Esophagus (tissue), 2 donors: ENCODE measurements at regions not wholly inside any gene's neighbourhood (a gene's known extent, or its start where the extent isn't known, plus 50 kb on each side); places are given as distances from the start of the nearest gene placed in this dataset.
A peak's percentile ranks its signal among the peaks of the same experiment; 100 is the strongest.

Experiments used
- H3K27ac ChIP-seq, 2 donors: one replicate each; pipeline ENCODE4 v1.5.1; 2013; ENCODE audit warnings: low read depth in 2 of 2, mild to moderate bottlenecking in 2 of 2, inconsistent platforms in 1 of 2, low read length in 1 of 2, moderate library complexity in 1 of 2
- H3K27me3 ChIP-seq, 2 donors: one replicate each; pipeline ENCODE4 v1.6.1; 2013; ENCODE audit warnings: low read length in 2 of 2, control low read depth in 1 of 2, mild to moderate bottlenecking in 1 of 2; ENCODE audit not compliant: insufficient read depth in 2 of 2, control insufficient read depth in 1 of 2
- H3K36me3 ChIP-seq, 2 donors: one replicate each; pipeline ENCODE4 v1.6.1; 2013; ENCODE audit warnings: low read length in 1 of 2; ENCODE audit not compliant: control insufficient read depth in 2 of 2, insufficient read depth in 2 of 2
- H3K4me1 ChIP-seq, 2 donors: one replicate each; pipeline ENCODE4 v1.6.1; 2013; ENCODE audit warnings: low read length in 1 of 2; ENCODE audit not compliant: control insufficient read depth in 2 of 2, insufficient read depth in 2 of 2
- H3K4me3 ChIP-seq, 2 donors: one replicate each; pipeline ENCODE4 v1.5.1; 2013; ENCODE audit warnings: low read length in 2 of 2, mild to moderate bottlenecking in 2 of 2, low read depth in 1 of 2, moderate library complexity in 1 of 2
- H3K9me3 ChIP-seq, 2 donors: one replicate each; pipeline ENCODE4 v1.6.1; 2013; ENCODE audit warnings: mild to moderate bottlenecking in 2 of 2, low read depth in 1 of 2, low read length in 1 of 2, moderate library complexity in 1 of 2; ENCODE audit not compliant: control insufficient read depth in 2 of 2, insufficient read depth in 1 of 2
- WGBS, 2 donors: extraction: QIAGEN DNeasy Blood & Tissue Kit; methylation state at CpG; one replicate each; pipeline ENCODE4 v1.1.7; 2013; 5-methylcytosine and 5-hydroxymethylcytosine counted together
- donor health status: healthy with polysubstance abuse.
- donor health status: Bipolar disorder and iron deficiency.

GRCh38 chr16:79437764-79438751 is 162.5 kb downstream of the MAF start:
- Histone ChIP-seq H3K4me3 (peak overlapping the region in 1 of 2 donors; percentile 21), H3K4me1 (peaks cover 0 to 8% of the 10 kb centered on the region in 2 donors), H3K36me3 (no peaks in the 10 kb centered on the region), H3K27me3 (no peaks in the 10 kb centered on the region), H3K27ac (peak overlapping the region; percentile 16 to 27), H3K9me3 (no peaks in the 10 kb centered on the region)
- WGBS, 2 donors = 41% methylated on average over 31 of the region's 31 CpGs

GRCh38 chr16:79436885-79437284 is 163.7 kb downstream of the MAF start:
- H3K4me1 ChIP-seq = peaks cover 0 to 8% of the 10 kb centered on the region in 2 donors
- 88% methylated on average over 5 of the region's 5 CpGs for WGBS, 2 donors
- H3K9me3 ChIP-seq = no peaks in the 10 kb centered on the region
- no peak overlapping the region for H3K4me3 ChIP-seq
- H3K36me3 ChIP-seq = no peaks in the 10 kb centered on the region
- H3K27me3 ChIP-seq = no peaks in the 10 kb centered on the region
- H3K27ac ChIP-seq = no peak overlapping the region

GRCh38 chr16:79434771-79435170 is 165.8 kb downstream of the MAF start:
- 93 to 96% methylated on average over 8 of the region's 8 CpGs for WGBS, 2 donors
- Histone ChIP-seq H3K36me3 (no peaks in the 10 kb centered on the region), H3K4me3 (no peak overlapping the region), H3K9me3 (no peaks in the 10 kb centered on the region), H3K27ac (no peak overlapping the region), H3K27me3 (no peaks in the 10 kb centered on the region), H3K4me1 (peaks cover 7 to 8% of the 10 kb centered on the region in 2 donors)

- 97 to 98% methylated on average over 2 of the region's 2 CpGs for WGBS, 2 donors
- Histone ChIP-seq H3K36me3 (no peaks in the 10 kb centered on the region), H3K9me3 (no peaks in the 10 kb centered on the region), H3K27ac (no peak overlapping the region), H3K27me3 (no peaks in the 10 kb centered on the region), H3K4me3 (no peak overlapping the region), H3K4me1 (peaks cover 7 to 8% of the 10 kb centered on the region in 2 donors)
Observed at GRCh38 chr16:79434092-79434491, 166.4 kb downstream of the MAF start.

GRCh38 chr16:79431923-79432322 is 168.6 kb downstream of the MAF start:
- WGBS, 2 donors = 89 to 96% methylated on average over 4 of the region's 4 CpGs
- H3K9me3 ChIP-seq = no peaks in the 10 kb centered on the region

GRCh38 chr16:79430191-79430678 is 170.3 kb downstream of the MAF start:
- WGBS, 2 donors = 36 to 51% methylated on average over 12 of the region's 12 CpGs
- Histone ChIP-seq H3K4me1 (peaks cover 0 to 7% of the 10 kb centered on the region in 2 donors), H3K27ac (no peak overlapping the region), H3K27me3 (no peaks in the 10 kb centered on the region), H3K4me3 (no peak overlapping the region), H3K36me3 (no peaks in the 10 kb centered on the region), H3K9me3 (no peaks in the 10 kb centered on the region)

More at GRCh38 chr16:79431923-79432322, 168.6 kb downstream of the MAF start:
- Histone ChIP-seq H3K4me1 (peaks cover 2 to 7% of the 10 kb centered on the region in 2 donors), H3K27ac (no peak overlapping the region), H3K36me3 (no peaks in the 10 kb centered on the region), H3K4me3 (no peak overlapping the region), H3K27me3 (no peaks in the 10 kb centered on the region)

- H3K27me3 ChIP-seq = no peaks in the 10 kb centered on the region
- WGBS, 2 donors = 53 to 64% methylated on average over 16 of the region's 16 CpGs
Observed at GRCh38 chr16:79429381-79430190, 171.0 kb downstream of the MAF start.

GRCh38 chr16:79426663-79427062 is 173.9 kb downstream of the MAF start:
- 83 to 88% methylated on average over 6 of the region's 6 CpGs for WGBS, 2 donors
- Histone ChIP-seq H3K36me3 (no peaks in the 10 kb centered on the region), H3K4me3 (no peak overlapping the region), H3K4me1 (peaks cover 0 to 7% of the 10 kb centered on the region in 2 donors), H3K27me3 (no peaks in the 10 kb centered on the region), H3K9me3 (no peaks in the 10 kb centered on the region), H3K27ac (no peak overlapping the region)

More at GRCh38 chr16:79429381-79430190, 171.0 kb downstream of the MAF start:
- peaks cover 0 to 7% of the 10 kb centered on the region in 2 donors for H3K4me1 ChIP-seq
- H3K27ac ChIP-seq = no peak overlapping the region
- no peaks in the 10 kb centered on the region for H3K36me3 ChIP-seq
- H3K4me3 ChIP-seq = no peak overlapping the region
- H3K9me3 ChIP-seq = no peaks in the 10 kb centered on the region

- Histone ChIP-seq H3K4me3 (no peak overlapping the region), H3K27ac (no peak overlapping the region), H3K36me3 (no peaks in the 10 kb centered on the region), H3K27me3 (no peaks in the 10 kb centered on the region), H3K4me1 (no peaks in the 10 kb centered on the region), H3K9me3 (no peaks in the 10 kb centered on the region)
- 84 to 90% methylated on average over 7 of the region's 7 CpGs for WGBS, 2 donors
Observed at GRCh38 chr16:79422064-79422463, 178.5 kb downstream of the MAF start.
